HG02852 (cell line): ENCODE measurements at regions not wholly inside any gene's neighbourhood (a gene's known extent, or its start where the extent isn't known, plus 50 kb on each side); places are given as distances from the start of the nearest gene placed in this dataset.
"Not testable (repeated sequence)": the region's sequence is repeated elsewhere in the genome, so short reads cannot be mapped to it uniquely, and the experiment has no call there.

Experiments
- ATAC-seq: cut with Tn5 transposase; IDR thresholded peaks from one replicate; pipeline ENCODE4 v1.9.1; 2021; ENCODE audit warnings: mild to moderate bottlenecking, moderate library complexity; ENCODE audit not compliant: unreplicated experiment

GRCh38 chr1:243074224-243074623, 180.9 kb downstream of the CEP170 start:
- not testable (repeated sequence) for ATAC-seq

GRCh38 chr1:243067056-243067455, 188.0 kb downstream of the CEP170 start:
- not testable (repeated sequence) for ATAC-seq

- ATAC-seq: not testable (repeated sequence)
Measured at GRCh38 chr1:243061965-243062364, 193.1 kb downstream of the CEP170 start.

- not testable (repeated sequence) for ATAC-seq
Measured at GRCh38 chr1:243055510-243055909, 199.6 kb downstream of the CEP170 start.

DNA sequence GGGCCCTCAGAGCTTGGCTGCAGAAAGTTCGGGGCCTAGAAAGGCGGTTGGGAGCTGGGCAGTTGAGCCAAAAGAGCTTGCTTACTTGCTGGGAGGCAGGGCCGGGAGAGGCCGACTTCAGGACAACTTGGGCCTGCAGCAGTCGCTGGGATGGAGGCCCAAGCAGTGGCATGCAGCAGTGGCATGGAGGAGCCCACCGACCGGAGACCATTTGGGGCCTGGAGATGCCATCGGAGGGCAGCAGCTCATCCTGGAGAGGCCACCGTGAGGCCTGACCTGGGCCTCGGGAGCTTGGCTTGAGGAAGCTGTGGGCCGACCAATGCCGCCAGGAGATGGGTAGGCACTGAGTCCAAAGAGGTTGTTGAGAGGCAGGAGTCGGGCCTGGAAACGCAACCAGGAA, 200.0 kb downstream of the CEP170 start:
- ATAC-seq: not testable (repeated sequence)

DNA sequence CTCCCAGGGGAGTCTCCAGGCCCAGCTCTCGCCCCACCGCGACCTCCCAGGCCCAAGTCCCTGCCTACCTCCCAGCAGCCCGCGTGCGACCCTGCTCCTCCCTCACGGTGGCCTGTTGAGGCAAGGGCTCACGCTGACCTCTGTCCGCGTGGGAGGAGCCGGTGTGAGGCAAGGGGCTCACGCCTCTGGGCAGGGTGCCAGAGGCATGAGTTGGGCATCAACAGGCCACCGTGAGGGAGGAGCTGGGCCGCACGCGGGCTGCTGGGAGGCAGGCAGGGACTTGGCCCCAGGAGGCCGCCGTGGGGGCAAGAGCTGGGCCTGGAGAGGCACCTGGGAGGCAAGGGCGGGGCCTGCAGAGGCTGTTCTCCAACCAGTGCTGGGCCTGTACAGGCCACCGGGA, 200.4 kb downstream of the CEP170 start:
- ATAC-seq: not testable (repeated sequence)

DNA sequence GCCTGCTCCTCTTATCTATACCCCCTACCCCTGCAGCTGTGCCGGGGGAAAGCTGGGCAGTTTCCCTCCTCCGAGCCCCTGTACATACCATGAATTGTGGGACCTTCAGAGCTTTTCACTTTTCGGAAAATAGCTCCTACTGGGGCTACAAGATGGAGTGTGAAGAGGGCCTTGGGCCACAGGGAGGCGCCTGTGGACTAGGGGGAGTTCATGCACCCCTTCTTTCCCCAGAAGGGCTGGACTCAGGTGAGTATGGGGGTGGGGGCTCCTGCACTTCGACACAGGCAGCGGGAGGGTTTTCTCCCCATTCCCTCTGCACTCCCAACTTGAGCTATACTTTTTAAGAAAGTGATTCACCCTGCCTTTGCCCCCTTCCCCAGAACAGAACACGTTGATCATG, 202.0 kb downstream of the CEP170 start:
- ATAC-seq: not testable (repeated sequence)

DNA sequence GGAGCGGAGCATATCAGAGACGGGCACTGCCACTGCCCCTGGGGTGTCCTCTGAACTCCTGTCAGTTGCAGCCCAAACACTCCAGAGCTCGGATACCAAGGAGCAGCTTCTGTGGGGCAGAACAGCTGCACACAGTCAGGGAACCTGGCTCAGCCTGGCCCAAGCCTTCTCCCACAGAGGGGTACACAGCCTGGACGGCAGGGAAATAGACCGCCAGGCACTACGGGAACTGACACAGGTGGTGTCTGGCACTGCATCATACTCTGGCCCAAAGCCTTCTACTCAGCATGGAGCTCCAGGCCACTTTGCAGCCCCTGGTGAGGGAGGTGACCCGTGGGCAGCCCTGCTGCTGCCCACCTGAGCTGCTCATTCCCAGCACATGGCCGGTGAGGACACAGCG, 204.5 kb downstream of the CEP170 start:
- not testable (repeated sequence) for ATAC-seq

GRCh38 chr1:243049716-243050115, 205.4 kb downstream of the CEP170 start:
- ATAC-seq: not testable (repeated sequence)

DNA sequence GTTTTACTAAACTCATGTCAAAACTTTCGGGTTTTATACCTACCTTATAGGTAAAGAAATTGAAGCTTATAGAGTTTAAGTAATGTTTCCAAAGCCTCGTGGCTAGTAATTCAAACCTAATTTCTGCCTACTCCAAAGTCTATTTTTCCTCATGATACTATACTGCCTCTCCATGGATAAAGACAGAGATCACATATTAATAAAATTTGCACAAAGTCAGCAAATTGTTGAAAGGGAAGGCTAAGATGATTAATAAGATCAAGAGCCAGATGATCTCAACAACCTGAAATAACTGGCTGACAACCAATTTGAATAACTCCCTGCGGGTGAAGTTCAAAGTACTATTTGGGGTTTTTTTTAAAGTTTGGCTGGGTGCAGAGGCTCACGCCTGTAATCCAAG, 233.7 kb downstream of the CEP170 start:
- not testable (repeated sequence) for ATAC-seq

- not testable (repeated sequence) for ATAC-seq
Measured at GRCh38 chr1:243019030-243019635, 235.9 kb downstream of the CEP170 start.

DNA sequence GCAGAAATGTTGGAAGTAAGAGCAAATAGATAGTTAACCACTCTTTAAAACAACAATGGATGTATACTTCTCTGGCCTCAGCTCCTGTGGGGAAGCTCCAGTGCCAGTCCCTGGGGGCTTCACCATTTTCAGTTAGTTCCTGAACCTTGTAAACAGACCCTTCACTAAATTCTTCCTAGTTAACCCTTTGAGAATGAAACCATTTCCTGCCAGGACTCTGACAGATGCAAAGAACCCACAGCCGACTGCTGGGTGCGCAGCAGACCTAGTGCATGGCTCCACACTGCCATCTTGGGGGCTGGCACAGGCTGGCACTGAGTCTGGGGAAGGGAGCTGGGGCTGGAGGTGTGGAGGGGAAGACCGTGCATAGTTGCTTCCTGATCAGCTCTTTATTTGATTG, 244.4 kb downstream of the CEP170 start:
- not testable (repeated sequence) for ATAC-seq

DNA sequence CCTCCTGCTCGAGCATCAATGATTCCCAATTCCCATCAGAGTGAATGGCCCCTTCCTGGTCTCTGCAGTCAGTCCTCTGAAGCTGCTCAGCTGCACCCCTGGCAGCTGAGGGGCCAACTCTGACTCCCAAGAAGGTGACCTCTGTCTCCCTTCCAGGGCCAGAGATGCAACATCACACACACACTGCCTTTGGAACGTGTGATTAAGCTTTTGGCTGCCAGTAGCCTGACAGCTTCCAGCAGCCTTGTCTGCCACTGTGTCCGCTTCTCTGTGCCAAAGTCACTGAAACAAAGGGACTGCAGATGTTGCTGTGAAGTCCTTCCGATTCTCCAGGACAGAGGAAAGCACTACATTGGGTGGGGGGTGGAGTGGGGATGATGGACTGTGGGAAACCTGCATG, 254.1 kb downstream of the CEP170 start:
- ATAC-seq: not testable (repeated sequence)

DNA sequence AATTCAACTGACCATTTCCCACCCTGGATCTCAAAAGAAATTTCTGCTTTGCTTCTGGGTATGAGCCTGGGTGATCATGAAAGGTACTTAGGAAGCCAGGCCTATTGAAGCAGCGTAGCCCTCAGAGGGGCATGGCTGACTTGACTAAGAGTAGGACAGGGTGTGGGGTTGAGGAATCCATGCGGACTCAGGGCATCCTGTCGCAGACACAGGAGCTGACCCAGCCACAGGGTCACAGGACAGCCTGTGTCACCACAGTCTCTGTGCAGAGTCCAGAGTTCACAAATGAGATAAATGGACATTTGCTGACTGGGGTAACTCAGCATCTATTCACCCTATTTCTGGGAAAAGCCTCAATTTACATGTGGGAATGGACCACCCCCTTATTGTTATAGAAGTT, 262.3 kb downstream of the CEP170 start:
- not testable (repeated sequence) for ATAC-seq

GRCh38 chr1:242985096-242985495, 270.0 kb downstream of the CEP170 start:
- not testable (repeated sequence) for ATAC-seq

DNA sequence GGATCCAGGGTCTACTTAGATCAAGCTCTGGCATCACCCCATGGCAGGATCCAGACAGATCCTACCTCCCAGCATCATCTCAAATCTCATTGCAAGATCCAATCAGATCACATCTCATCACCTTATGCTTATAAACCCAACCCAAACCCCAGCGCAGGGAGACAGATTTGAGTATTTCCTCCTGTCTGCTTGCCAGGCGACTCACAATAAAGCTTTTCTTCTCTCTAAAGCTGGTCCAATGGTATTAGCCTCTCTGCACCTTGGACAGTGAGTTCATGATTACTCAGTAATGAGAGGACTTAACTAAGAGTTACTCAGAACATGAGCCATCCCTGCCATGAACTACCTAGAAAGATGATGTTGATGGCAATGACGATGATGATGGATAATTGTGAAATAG, 281.7 kb downstream of the CEP170 start:
- ATAC-seq: not testable (repeated sequence)

- ATAC-seq: no peak
Measured at GRCh38 chr1:242966892-242967291, 288.2 kb downstream of the CEP170 start.

DNA sequence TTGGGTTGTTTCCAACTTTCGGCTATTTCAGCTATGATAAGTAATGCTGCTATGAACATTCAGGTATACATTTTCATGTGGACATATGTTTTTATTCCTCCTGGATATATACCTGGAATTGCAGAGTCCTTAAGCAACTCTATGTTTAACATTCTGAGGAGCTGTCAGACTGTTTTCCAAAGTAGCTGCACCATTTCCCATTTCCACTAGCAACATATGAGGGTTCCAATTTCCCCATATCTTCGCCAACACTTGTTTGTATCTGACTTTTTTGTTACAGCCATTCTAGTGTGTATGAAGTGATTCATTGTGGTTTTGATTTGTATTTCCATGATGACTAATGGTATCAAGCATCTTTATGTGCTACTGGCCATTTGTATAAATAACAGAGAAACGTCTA, 295.7 kb downstream of the CEP170 start:
- not testable (repeated sequence) for ATAC-seq

DNA sequence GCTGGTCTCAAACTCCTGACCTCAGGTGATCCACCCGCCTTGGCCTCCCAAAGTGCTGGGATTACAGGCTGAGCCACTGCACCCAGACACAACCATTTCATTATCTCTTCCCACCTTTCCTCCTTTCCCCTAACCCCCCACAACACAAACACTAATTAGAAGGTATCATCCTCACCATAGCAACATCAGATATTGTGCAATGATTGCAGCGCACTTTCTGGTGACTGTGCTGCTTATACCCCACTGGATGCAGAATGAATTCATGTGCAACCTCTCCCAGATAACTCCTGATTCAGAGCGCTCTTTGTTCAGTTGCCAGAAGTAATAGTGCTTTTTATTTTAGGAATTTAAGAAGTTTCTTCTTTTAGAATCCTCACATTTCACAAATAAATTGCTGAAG, 300.1 kb downstream of the CEP170 start:
- not testable (repeated sequence) for ATAC-seq

- no peak for ATAC-seq
Measured at GRCh38 chr1:242946206-242946605, 308.9 kb downstream of the CEP170 start.

DNA sequence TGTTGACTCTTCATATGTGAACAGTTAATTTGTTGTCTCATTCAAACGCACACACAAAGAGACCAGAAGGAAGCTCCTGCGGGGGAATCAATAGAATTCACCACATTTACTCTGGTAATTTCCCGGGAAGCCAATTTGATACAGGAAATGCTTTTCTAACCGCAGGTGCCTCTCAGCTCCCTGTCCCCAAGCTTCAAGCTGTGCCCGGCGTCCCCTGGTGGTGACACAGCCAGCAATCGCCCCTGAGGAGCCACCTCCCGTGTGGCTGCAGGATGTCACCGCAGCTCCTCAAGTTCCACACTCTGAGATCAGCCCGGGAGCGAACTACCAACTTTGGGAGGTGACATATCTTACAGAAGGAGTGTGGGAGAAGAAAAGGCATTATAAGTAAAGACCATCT, 318.4 kb downstream of the CEP170 start:
- not testable (repeated sequence) for ATAC-seq

DNA sequence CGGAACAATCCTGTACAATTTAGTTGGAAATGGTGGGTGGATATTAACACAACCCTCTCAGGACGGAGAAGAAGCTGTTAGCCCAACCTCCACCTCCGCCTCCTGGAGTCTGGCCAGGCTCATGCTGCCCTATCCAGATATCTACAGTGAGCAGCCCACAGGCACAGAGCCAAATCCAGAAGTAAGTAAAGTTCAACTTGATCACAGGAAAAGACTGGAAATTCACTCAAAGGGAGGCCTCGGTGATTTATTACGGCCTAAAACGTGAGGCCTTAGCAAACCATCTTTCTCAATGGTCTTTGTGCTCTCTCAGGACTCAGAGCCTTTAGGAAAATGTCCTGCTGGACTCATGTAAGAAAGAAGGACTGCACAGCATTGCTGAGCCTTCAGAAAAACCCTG, 330.4 kb downstream of the CEP170 start:
- ATAC-seq: not testable (repeated sequence)

DNA sequence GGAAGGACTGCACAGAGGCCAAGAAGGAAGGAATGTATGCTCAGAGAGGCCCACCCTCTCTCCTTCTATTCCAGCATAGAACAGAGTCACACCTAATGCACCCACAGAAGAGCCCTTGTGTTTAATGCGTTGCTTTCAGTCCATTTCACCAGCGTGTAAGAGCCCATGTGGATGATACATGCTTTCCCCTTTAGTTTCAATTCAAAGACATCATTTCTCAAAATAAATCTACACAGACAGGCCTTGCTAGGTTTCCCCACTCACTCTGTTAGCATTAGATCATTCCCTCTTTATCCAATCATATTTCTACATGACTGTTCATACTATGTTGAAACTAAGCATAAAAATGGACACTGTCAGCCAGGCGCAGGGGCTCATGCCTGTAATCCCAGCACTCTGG, 331.5 kb downstream of the CEP170 start:
- not testable (repeated sequence) for ATAC-seq
